NCI-H2081 treated with DMSO at 0.1 percent for 48 hours (cell line): ENCODE measurements at regions not wholly inside any gene's neighbourhood (a gene's known extent, or its start where the extent isn't known, plus 50 kb on each side); places are given as distances from the start of the nearest gene placed in this dataset.

Experiments used
- DNase-seq: peaks from one replicate; lab custom pipeline; 2025; lab: John Stamatoyannopoulos, UW

DNA sequence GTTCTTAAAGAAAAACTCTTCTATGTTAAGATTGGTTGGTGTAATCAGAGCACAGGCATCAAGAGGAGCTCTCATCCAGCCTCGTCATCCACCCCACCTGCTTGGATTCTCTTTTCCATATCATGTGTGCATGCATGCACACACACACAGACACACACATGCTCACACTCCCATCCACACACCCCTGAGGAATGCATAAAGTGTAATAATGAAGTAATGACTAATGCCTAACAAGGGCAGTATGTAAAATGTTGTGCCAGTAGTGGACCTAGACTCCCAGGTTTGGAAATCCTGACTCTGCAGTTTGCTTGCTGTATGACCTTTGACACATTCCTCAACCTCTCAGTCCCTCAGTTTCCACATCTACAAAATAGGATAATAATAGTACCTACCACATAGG is 280.0 kb upstream of the ANKRD55 start:
- no peak for DNase-seq

DNA sequence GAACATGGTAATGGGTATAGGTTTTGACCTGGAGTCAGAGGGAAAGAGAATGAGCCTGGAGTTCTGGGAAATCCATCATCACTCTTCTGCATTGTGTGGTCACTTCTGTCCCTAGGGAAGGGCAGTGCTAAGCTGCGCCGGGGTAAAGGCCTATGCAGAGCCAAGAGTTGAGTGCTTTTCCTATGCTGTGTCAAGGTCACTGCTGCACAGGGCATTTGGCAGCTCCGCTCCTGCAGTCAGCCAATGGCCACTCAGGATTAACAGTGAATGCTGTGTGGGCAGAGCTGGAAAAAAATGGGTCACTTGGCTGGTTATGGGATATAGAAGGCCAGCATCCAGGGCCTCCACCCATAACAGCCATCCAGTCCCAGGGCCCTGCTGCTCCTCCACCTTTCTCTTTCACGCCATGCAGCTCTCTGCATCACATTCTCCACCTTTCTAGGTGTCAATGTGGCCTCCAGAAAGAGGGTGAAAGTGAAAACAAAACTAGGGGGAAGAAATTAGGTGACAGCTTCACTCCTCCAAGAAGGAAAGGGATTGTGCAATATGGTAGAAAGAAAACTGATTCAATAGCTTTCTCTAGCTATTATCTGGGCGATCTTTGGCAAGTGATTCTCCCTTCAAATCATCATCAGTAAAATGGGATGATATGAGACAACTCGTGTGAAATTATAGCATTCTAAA is 279.3 kb upstream of the ANKRD55 start:
- DNase-seq = no peak

DNA sequence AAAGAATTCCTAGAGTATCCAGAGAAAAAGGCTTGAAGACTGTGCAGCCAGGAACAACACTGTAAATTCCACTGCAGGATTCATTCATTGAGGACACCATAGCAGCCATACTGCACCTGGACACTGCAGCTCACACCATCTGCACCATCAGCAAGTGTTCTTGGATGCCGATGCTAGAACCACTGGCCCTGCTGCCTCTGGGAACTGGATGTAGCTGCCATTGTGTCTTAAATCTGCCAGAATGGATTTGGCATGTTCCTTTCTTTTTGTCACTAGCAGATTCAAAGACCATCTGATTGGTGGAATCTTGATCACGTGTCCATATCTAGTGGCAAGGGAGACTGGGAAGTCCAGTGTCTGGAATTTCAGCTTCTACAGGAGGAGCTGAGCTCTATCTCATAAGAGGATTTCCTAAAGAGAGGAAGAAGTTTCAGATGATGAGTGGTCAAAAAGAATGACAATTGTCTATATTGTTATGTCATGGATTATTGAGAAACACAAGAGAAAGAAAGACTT is 278.3 kb upstream of the ANKRD55 start:
- no peak for DNase-seq

DNA sequence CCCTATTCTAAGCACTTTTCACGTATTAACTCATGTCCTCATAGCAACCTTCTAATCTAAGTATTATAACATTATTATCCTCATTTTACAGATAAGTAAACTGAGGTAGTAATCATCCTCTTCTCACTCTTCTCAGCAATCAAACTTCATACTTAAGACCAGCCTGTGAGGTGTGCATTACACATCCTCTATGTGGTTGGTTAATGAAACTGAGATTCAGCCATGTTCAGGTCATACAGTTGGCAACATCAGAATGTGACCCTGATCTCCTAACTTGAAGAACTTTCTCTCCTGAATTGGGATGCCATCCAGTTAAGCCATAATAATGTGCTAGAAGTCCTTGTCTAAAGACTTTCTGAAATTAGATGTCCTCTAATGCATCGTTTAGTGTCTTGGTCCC is 275.1 kb upstream of the ANKRD55 start:
- DNase-seq = no peak

DNA sequence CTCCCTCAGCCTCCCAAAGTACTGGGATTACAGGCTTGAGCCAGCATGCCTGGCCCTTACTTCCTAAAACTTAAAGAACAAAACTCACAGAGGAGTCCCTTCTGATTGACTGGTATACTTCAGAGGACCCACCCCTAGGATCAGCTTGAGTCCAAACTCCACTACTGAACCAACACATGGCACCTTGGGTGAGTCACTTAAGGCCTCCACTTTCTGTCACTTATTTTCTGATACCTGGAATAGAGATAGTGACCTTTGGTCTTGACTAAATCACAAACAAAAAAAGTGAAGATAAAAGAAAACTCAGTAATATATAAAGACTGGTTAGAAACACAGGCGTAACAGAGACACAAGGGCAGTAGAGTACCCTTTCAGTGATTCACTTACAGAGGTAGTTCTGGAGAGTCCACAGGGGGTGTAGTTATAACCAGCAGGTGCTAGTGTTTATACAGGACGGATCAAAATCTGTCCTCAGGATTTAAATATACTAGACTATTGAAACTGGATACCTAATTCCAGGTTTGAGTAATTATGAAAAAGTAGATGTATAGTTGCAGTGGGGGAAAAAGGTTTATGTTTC is 274.3 kb upstream of the ANKRD55 start:
- DNase-seq = peak; percentile 78

DNA sequence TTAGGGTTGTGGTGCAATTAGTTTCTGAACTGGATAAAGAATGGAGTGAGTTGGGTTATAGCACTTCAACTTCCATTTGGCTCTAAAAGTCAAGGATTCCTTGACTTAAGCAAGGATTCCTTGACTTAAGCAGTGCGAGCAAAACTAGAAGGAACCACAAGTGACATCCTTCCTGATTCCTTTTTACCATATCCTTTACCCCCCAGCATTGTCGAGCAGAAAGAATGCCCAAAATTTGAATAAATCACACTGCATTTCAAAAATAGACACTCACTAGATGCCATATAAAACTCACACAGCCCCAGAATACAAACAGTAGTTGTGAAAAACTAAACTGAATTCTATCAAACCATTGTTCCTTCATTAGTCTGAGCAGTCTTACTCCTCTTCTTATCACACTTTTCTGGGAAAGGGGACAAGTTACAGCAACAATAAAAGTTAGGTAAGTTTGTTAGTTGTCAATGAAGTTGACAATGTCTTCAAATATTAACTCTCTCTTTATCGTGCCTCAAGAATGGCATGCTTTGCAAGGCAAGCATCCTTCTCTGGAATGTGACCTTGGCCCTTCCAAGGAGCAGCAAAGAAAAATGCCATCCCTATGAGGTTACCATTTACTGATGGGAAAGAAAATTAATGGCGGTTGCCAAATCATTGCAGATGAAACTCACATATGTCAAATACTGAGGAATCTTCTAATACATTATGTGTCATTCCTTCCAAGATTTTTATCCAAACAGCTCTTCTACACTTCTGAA is 273.3 kb upstream of the ANKRD55 start:
- no peak for DNase-seq

DNA sequence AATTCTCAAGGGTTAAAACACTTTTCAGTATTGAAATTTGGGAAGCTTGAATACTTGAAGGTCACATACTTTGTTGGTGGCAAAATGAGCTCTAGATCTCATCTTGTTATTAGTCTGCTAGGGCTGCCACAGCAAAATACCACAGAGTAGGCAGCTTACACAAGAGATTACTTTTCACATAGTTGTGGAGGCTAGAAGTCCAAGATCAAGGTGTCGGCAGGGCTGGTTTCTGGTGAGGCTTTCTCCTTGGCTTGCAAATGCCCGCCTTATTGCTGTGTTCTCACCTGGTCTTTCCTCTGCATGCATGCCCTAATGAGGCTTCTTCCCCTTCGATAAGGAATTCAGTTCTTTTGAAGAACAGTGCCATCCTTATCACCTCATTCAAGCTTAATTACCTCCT is 270.8 kb upstream of the ANKRD55 start:
- no peak for DNase-seq

DNA sequence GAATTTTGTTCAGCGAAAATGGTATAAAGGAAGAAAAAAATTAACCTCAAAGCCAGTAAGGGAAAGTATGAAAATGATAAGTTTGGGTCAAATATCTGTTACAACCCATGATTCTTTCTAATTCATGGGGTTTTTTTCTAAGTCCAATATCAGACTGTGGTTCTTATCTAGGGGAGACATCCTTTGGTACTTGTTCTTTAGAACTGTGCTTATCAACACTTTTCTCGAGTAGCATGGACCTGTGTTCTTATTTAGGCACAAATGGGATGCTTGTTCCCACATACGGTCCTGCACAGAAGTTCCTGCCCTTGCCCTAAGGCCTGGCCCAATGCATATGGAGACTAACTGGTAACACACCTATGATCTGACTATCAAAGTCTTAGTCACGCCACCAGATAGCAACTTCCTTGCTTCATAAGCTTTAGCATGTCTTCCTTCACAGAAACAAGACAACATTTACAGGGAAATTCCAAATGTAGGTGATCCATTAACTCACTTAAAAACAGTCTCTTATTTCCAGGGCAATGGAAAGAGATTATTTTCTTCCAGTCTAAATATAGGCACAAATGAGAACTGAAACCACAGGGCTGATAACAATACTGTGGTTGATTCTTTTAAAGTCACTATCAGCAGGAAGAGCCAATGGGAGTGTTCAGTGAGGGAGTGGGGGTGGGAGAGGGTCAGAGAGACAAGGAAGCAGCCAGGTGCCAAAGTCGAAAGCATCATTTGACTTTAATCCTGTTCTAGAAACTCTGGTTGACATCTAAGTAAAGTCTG is 268.8 kb upstream of the ANKRD55 start:
- no peak for DNase-seq

DNA sequence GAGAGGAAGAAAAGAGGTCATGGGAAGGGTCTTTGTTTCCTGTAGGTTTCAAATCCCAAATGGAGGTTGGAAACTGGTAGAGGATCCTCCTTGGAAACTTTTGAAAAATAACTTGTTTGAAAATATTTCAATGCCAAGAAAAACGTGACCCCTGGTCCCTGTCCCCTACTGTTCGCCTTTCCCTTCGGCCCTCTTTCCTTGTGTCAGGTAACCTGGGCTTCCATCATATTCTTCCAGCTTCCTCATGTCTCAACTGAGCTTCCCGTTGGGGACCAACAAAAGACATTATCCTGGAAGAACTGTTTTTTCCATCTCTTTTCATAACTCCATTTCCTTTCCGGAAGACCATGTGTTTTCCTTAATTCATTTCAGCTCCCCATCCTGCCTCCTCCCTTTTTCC is 266.8 kb upstream of the ANKRD55 start:
- no peak for DNase-seq

DNA sequence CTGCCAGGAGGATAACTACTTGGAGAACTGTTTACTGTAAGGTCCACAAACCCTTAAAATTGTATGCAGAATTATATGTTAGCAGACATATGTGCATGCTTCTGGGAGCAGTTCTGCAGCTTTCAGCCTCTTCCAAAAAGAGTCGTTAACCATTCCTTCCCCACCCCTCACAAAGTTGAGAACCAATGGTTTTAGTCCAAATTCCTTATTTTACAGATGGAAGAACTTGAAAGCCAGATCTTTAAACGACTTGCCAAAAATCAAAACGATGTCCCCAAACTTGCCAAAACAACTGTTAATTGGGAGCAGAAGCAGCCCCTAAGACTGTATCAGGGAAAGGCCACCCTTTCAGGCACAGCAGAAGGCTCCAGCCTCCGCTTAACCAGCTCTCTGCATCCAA is 266.4 kb upstream of the ANKRD55 start:
- no peak for DNase-seq

DNA sequence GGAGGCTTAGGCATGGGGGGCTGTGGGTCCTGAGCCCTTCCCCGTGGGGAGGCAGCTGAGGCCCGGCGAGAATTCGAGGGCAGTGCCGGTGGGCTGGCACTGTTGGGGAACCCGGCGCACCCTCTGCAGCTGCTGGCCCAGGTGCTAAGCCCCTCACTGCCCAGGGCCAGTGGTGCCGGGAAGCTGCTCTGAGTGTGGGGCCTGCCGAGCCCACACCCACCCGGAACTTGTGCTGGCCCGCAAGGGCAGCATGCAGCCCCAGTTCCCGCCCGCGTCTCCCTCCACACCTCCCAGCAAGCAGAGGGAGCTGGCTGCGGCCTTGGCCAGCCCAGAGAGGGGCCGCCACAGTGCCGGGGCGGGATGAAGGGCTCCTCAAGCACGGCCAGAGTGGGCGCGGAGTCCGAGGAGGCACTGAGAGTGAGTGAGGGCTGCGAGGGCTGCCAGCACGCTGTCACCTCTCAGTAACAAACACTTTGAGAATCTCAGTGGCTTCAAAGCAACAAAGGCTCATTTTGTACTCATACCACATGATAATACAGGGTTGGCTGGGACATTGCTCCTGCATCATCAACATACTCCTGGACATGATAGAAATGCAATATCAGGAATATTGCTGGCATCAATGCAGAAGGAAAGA is 265.7 kb upstream of the ANKRD55 start:
- no peak for DNase-seq

DNA sequence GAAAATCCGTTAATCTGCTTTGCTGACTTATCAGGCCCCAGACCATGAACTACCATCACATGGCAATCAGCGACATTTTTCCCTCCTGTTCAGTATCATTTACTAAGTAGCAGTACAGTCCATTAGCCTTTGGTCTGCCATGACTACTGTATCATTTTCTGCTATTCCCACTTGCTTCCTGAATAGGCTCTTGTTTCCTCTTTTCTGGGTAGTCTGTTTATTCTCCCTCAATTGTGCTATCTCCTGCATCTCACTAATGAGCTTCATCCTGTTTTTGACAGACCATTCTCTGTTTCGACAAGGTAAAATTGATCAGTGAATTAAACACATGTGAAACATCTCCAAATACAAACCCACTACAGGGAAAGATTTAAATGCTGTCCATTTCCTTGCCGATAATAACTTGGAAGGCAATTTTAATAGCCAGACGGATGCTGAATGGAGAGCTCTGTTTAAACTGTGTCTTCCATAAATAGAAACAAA is 263.5 kb upstream of the ANKRD55 start:
- peak; percentile 10 for DNase-seq

DNA sequence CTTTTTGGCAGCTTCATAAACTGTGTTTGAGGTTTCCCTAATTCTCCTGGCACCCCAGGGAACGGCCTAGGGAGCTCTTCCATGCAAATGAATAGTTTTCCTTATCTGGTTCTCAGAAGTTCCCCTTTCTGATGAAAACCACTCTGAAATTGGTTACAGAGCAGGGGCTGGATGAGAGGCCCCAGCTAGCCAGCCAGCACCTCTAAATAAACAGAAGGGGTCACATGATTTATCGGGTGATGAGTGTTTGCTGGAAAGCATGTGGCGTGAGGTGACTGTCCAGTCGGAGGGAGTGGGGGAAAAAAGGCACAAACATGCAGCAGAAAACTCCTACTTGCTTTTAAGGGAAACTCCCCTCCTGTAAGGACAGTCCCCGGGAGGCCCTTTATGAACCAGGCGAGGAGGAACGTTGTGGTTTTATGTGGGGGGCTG is 261.2 kb upstream of the ANKRD55 start:
- DNase-seq = no peak

DNA sequence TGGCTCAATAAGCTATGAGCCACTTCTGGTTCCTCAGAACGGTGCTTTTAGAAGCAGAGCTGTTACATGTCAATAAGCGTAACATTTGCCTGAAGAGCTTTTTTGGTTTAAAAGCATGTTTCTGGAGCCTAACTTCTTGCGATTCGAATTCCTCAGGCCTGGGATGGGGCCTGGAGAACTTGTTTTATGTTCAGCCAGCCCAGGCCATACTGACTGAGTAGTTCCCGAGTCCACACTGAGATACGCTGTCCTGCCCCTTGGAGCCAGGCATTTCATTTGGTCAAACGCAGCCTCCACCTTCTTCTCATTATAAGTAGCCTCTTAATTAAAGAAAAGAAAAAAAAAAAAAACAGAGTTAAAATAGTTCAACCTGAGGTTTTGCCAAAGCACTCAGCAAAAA is 260.6 kb upstream of the ANKRD55 start:
- no peak for DNase-seq

DNA sequence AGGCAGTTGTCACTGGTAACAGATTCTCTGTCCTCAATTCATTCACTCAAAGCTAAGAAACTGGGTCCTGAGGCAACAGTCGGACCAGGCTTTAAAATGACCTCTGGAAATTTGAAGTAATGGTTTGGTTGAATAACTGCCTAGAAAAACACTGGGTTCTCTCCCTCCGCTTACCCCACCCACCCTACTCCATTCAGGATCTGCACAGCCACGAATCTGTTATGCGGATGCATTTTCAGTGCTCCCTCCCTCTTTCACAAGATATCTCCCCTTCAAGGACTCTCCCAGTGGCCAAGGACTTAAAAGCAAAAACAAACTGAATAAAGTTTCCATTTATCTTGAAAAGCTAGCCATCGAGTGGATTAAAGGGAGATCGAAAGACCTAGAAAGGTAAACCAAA is 260.2 kb upstream of the ANKRD55 start:
- DNase-seq = no peak

DNA sequence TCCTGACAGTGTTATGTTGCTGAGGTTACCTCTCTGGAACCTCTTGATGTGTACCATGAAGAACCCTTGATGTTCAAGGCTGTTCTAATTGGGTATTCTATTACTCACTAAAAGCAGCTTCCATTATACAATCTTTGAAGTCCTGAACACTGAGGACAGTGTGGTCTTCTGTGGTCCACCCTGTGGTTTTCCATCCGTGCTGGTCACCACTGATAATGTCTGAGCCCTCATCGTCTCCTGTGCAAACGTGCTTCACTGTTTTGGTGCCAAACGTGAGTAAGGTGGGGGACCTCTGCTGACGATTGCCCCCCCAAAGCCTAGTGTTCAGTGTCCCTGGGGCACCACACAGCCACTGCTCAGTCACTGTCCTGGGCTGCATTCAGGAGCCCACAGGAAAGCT is 259.7 kb upstream of the ANKRD55 start:
- DNase-seq = no peak

DNA sequence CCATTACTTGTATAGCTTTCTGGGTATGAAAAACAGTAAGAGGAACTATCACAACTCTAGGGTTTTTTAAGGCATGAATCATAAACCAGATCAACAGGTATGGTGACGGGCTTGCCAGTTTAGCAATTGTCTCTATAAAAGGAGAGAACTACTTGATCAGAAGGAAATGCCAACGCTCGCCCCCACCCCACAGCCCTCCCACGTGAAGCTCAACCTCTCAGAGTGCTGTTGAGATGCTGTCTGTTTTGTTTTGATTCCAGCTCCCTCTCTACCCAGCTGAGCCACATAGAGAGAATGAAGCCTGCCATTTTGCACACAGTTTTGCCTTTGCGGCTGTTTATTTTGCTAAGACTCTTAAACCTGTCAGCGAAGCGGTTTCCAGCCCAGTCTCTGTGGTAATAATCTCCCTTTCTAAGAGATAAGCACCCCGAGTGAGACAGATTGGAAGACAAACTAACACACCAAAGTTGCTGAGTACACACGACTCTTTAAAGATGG is 257.9 kb upstream of the ANKRD55 start:
- DNase-seq = no peak

DNA sequence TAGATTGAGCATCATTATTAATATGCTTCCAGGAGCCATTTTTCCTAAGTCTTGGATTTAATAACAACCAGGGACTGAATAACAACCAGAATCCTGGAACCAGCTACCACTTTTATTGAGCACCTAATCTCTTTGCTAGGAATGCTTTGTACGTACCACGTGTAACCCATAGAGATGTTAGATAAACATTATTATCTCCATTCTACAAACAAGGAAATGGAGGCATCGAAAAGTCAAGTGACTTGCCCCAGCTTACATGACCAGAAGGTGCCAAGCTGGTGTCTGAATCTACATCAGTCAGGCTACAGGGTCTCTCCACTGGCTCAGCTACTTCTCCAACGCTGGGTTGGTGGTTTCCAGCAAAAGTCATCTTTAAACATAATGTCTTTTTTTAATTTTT is 256.1 kb upstream of the ANKRD55 start:
- DNase-seq = no peak

DNA sequence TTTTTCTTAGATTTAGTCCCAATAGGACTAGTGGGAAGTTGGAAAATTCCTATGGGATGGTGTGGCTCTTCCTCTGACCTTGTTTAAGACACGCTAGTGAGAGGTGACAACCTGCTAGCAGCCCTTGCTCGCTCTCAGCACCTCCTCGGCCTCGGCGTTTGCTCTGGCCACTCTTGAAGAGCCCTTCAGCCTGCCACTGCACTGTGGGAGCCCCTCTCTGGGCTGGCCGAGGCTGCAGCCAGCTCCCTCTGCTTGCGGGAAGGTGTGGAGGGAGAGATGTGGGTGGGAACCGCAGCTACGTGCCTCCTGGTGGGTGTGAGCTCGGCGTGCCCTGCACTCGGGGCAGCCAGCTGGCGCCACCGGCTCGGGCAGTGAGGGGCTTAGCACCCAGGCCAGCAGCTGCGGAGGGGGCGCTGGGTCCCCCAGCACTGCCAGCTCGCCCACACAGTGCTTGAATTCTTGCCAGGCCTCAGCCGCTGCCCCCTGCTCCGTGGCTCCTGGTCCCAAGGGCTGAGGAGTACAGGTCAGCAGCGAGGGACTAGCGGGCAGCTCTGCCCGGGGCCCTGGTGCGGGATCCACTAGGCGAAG is 254.5 kb upstream of the ANKRD55 start:
- DNase-seq = no peak

DNA sequence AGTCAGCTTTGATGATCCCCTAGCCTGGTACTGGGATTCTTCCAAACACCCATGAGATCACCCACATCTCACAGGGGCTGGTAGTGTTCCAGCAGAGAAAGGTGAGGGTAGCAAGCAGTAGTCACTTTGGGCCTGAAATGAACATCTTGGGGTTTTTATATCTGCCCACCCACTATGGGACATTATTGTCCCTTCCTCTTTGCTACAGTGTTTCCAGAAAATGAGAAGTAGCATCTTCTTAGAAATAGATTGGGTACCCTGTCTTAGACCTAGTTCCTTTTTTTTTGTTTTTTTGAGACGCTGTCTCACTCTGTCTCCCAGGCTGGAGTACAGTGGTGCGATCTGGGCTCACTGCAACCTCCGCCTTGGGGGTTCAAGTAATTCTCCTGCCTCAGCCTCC is 249.2 kb upstream of the ANKRD55 start:
- DNase-seq = no peak
